MM.1S (cell line): ENCODE measurements at regions not wholly inside any gene's neighbourhood (a gene's known extent, or its start where the extent isn't known, plus 50 kb on each side); places are given as distances from the start of the nearest gene placed in this dataset.
A peak's percentile ranks its signal among the peaks of the same experiment; 100 is the strongest.

Experiments
- DNase-seq: peaks from one replicate; pipeline ENCODE4 v3.0.0-alpha.2; 2015
- H2AFZ ChIP-seq: fragments of 300-600 bp; sonication (generic); 2 replicates; pipeline ENCODE4 v1.6.0; 2016; ENCODE audit warnings: antibody characterized with exemption, low read length
- H3F3A ChIP-seq: fragments of 300-600 bp; sonication (generic); 2 replicates; pipeline ENCODE4 v1.6.1; 2016; ENCODE audit warnings: mild to moderate bottlenecking, antibody characterized with exemption, low read length, moderate library complexity, mixed read lengths; ENCODE audit not compliant: insufficient read depth
- H3K27ac ChIP-seq: fragments of 300-600 bp; sonication (generic); 2 replicates; pipeline ENCODE4 v1.5.1; 2016; ENCODE audit warnings: mild to moderate bottlenecking, low read length
- H3K27me3 ChIP-seq: fragments of 300-600 bp; sonication (generic); replicated peaks from 2 replicates; pipeline ENCODE4 v1.6.0; 2016; ENCODE audit warnings: low read length; ENCODE audit not compliant: insufficient read depth
- H3K36me3 ChIP-seq: fragments of 300-600 bp; sonication (generic); replicated peaks from 2 replicates; pipeline ENCODE4 v1.6.1; 2016; ENCODE audit warnings: mild to moderate bottlenecking, low read length, mixed read lengths; ENCODE audit not compliant: insufficient read depth
- H3K4me1 ChIP-seq: fragments of 300-600 bp; sonication (generic); 2 replicates; pipeline ENCODE4 v1.6.1; 2016; ENCODE audit warnings: low read length, mixed read lengths
- H3K4me2 ChIP-seq: fragments of 300-600 bp; sonication (generic); 2 replicates; pipeline ENCODE4 v1.6.0; 2016; ENCODE audit warnings: low read depth, low read length
- H3K4me3 ChIP-seq: fragments of 300-600 bp; sonication (generic); 2 replicates; pipeline ENCODE4 v1.5.1; 2016; ENCODE audit warnings: low read length, mixed read lengths
- H3K79me2 ChIP-seq: fragments of 300-600 bp; sonication (generic); 2 replicates; pipeline ENCODE4 v1.6.1; 2016; ENCODE audit warnings: mixed run types, low read length, mixed read lengths
- H3K9ac ChIP-seq: fragments of 300-600 bp; sonication (generic); 2 replicates; pipeline ENCODE4 v1.6.1; 2016; ENCODE audit warnings: low read length, mixed read lengths
- H3K9me2 ChIP-seq: fragments of 300-600 bp; sonication (generic); replicated peaks from 2 replicates; pipeline ENCODE4 v1.6.1; 2016; ENCODE audit warnings: mild to moderate bottlenecking, low read length, mixed read lengths; ENCODE audit not compliant: insufficient read depth
- H3K9me3 ChIP-seq: fragments of 300-600 bp; sonication (generic); replicated peaks from 2 replicates; pipeline ENCODE4 v1.6.1; 2016; ENCODE audit warnings: mild to moderate bottlenecking, low read length, mixed read lengths; ENCODE audit not compliant: insufficient read depth
- H4K20me1 ChIP-seq: fragments of 300-600 bp; sonication (generic); 2 replicates; pipeline ENCODE4 v1.6.1; 2016; ENCODE audit warnings: mild to moderate bottlenecking, low read length, moderate library complexity, mixed read lengths; ENCODE audit not compliant: insufficient read depth
- EZH2 ChIP-seq: fragments of 300-600 bp; sonication (generic); optimal IDR thresholded peaks from 2 replicates; pipeline ENCODE3; 2017; ENCODE audit warnings: low read depth, mild to moderate bottlenecking, antibody characterized with exemption, low read length, mixed read lengths
- EZH2phosphoT487 ChIP-seq: fragments of 300-600 bp; sonication (generic); IDR thresholded peaks from 2 replicates; pipeline ENCODE4 v1.6.1; 2018; ENCODE audit warnings: antibody characterized with exemption, low read length
- TF ChIP-seq, protein P1 (sequence below): fragments of 300-600 bp; sonication (generic); IDR thresholded peaks from 2 replicates; pipeline ENCODE4 v1.5.1; 2016; ENCODE audit warnings: antibody characterized with exemption, low read length, mixed read lengths

GRCh38 chr6:151679941-151680340 is 127.5 kb upstream of the ESR1 start:
- no peaks in the 10 kb centered on the region for H3K79me2 ChIP-seq
- TF ChIP-seq, protein P1, sequence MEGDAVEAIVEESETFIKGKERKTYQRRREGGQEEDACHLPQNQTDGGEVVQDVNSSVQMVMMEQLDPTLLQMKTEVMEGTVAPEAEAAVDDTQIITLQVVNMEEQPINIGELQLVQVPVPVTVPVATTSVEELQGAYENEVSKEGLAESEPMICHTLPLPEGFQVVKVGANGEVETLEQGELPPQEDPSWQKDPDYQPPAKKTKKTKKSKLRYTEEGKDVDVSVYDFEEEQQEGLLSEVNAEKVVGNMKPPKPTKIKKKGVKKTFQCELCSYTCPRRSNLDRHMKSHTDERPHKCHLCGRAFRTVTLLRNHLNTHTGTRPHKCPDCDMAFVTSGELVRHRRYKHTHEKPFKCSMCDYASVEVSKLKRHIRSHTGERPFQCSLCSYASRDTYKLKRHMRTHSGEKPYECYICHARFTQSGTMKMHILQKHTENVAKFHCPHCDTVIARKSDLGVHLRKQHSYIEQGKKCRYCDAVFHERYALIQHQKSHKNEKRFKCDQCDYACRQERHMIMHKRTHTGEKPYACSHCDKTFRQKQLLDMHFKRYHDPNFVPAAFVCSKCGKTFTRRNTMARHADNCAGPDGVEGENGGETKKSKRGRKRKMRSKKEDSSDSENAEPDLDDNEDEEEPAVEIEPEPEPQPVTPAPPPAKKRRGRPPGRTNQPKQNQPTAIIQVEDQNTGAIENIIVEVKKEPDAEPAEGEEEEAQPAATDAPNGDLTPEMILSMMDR, result no peak
- peaks cover 14% of the 10 kb centered on the region; the same call in 1 of the 2 replicates for H3K4me1 ChIP-seq
- no peaks in the 10 kb centered on the region for H4K20me1 ChIP-seq
- H3F3A ChIP-seq, result peaks cover 9% of the 10 kb centered on the region; the same call in 1 of the 2 replicates
- H3K9me3 ChIP-seq, result no peaks in the 10 kb centered on the region
- no peak overlapping the region for H3K4me2 ChIP-seq
- no peak overlapping the region for H3K27ac ChIP-seq
- no peaks in the 10 kb centered on the region for H3K9me2 ChIP-seq
- H3K4me3 ChIP-seq, result no peak overlapping the region
- H3K36me3 ChIP-seq, result no peaks in the 10 kb centered on the region
- DNase-seq, result no peak
- no peak overlapping the region for H2AFZ ChIP-seq
- H3K27me3 ChIP-seq, result no peaks in the 10 kb centered on the region
- no peak overlapping the region for H3K9ac ChIP-seq

GRCh38 chr6:151680846-151681432 is 126.5 kb upstream of the ESR1 start:
- Histone ChIP-seq H3K36me3 (no peaks in the 10 kb centered on the region), H3K9me3 (no peaks in the 10 kb centered on the region), H3K4me1 (peaks cover 13% of the 10 kb centered on the region; the same call in 1 of the 2 replicates), H3K27me3 (no peaks in the 10 kb centered on the region), H3K27ac (peak overlapping the region; percentile 77; the same call in 1 of the 2 replicates), H3F3A (peaks cover 9% of the 10 kb centered on the region; the same call in 1 of the 2 replicates), H4K20me1 (no peaks in the 10 kb centered on the region), H3K4me3 (no peak overlapping the region), H2AFZ (no peak overlapping the region), H3K9ac (no peak overlapping the region), H3K9me2 (no peaks in the 10 kb centered on the region), H3K79me2 (no peaks in the 10 kb centered on the region), H3K4me2 (peak overlapping the region; percentile 72; the same call in 1 of the 2 replicates)
- DNase-seq, result no peak
- TF ChIP-seq EZH2phosphoT487 (no peak), EZH2 (no peak)
- TF ChIP-seq, protein P1, result no peak

DNA sequence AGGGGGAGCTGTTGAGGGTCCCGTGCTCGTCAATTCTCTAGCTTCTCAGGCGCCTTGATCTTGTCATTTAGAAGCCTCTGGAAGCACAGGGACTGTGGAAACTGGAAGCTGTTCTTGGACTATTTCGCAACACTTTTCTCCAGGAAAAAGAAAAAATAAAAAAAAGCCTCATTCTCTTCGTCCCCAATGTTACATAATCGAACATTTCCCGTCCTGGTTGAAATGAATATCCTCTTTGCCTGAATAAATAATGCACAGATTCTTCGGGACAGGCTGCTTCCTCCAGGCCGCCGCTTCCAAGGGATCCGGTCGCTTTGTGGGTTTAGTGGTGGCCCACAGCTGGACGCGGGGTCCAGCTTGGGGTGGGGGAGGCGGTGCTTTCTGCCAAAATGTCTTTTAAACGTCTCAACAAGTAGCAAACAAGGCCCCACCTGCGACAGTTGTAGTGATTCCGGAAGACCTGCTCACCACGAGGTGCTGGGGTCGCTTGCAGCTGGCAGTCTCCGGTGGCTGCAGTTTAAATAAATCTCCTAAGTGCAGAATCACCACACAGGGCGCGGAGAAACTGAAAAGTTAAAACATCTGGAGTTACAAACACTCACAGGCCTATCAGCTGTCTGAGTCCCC is 125.9 kb upstream of the ESR1 start:
- Histone ChIP-seq H3F3A (peaks cover 9% of the 10 kb centered on the region; the same call in 1 of the 2 replicates), H3K27me3 (no peaks in the 10 kb centered on the region), H3K9me3 (no peaks in the 10 kb centered on the region), H3K4me2 (peak overlapping the region; percentile 72), H3K79me2 (no peaks in the 10 kb centered on the region), H3K9me2 (no peaks in the 10 kb centered on the region), H3K4me3 (peak overlapping the region; percentile 31; the same call in 1 of the 2 replicates), H3K4me1 (0 out of 2 replicates have a peak, but pooled peaks cover 9% of the 10 kb centered on the region), H3K27ac (peak overlapping the region; percentile 77), H3K36me3 (no peaks in the 10 kb centered on the region), H3K9ac (peak overlapping the region; percentile 49; the same call in 1 of the 2 replicates), H4K20me1 (no peaks in the 10 kb centered on the region), H2AFZ (peak overlapping the region; percentile 63)
- TF ChIP-seq, protein P1, result no peak
- TF ChIP-seq EZH2 (no peak), EZH2phosphoT487 (no peak)
- peak; percentile 77 for DNase-seq
